ENCODE measurements at regions not wholly inside any gene's neighbourhood (a gene's known extent, or its start where the extent isn't known, plus 50 kb on each side); places are given as distances from the start of the nearest gene placed in this dataset.
A peak's percentile ranks its signal among the peaks of the same experiment; 100 is the strongest.

DNA sequence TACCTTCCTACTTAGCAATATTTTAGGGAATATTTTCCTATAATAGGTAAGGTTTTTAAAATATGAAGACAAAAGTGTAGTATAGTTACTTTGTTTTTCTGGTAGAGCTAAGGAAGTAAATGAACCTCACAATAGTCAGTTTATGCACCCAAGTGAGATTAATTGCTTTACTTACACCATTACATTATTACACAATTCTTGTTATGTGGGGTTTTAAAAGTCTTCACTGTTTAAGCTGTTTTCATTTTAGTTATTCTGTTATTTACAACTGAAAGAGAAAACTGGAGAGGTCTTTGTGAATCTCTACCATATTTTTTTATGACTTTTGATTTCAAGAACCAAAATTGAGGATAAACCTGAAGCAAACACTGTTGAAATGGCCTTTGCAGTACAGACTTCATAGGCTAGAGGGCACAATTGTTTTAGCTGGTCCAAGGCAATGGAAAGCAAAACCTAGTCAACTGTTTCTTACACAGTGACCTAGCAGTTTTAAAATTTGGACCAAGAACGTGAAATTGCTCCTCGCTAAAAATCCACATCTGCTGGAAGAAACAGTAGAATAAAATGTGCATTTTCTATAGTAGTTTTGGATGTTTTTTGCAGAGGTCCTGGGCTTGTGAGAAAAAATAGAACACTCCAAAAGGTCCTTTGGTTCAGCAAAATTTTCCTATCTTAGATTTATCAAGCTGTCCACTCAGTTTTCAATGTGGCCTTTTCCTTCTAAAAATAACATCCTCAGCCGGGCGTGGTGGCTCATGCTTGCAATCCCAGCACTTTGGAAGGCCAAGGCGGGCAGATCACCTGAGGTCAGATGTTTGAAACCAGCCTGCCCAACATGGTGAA is 66.4 kb upstream of the FER start:
- H3K4me3 ChIP-seq (ENCODE audit: low read depth, low read length): no peak overlapping the region
- TF ChIP-seq, protein P1, sequence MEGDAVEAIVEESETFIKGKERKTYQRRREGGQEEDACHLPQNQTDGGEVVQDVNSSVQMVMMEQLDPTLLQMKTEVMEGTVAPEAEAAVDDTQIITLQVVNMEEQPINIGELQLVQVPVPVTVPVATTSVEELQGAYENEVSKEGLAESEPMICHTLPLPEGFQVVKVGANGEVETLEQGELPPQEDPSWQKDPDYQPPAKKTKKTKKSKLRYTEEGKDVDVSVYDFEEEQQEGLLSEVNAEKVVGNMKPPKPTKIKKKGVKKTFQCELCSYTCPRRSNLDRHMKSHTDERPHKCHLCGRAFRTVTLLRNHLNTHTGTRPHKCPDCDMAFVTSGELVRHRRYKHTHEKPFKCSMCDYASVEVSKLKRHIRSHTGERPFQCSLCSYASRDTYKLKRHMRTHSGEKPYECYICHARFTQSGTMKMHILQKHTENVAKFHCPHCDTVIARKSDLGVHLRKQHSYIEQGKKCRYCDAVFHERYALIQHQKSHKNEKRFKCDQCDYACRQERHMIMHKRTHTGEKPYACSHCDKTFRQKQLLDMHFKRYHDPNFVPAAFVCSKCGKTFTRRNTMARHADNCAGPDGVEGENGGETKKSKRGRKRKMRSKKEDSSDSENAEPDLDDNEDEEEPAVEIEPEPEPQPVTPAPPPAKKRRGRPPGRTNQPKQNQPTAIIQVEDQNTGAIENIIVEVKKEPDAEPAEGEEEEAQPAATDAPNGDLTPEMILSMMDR (IDR thresholded peaks at IDR 0.05; ENCODE audit: control insufficient read depth, extremely low read depth, insufficient read depth): peak; percentile 92
- peak; percentile 44 for DNase-seq (ENCODE audit: low read depth)

DNA sequence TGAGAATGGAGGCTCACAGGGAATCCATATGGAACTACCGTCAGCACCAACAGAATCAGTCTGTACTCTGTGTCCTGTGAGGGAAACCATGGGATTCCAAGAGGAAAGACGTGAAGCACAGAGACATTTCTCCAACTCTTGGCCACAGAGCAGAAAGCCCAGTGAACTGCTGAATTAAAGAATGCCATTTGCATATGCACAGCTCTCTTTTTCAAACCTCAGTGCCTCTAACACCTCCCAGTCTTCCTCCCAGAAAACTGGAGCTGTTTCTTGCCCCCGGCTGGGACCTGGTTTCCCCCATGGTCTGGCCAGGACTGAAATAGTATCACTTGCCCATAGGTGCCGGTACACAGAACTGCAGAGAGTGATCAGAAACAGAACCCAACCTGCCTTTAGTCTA is 69.6 kb upstream of the FER start:
- TF ChIP-seq, protein P1 (IDR thresholded peaks at IDR 0.05; ENCODE audit: control insufficient read depth, extremely low read depth, insufficient read depth): no peak
- no peak overlapping the region for H3K4me3 ChIP-seq (ENCODE audit: low read depth, low read length)
- no peak for DNase-seq (ENCODE audit: low read depth)

DNA sequence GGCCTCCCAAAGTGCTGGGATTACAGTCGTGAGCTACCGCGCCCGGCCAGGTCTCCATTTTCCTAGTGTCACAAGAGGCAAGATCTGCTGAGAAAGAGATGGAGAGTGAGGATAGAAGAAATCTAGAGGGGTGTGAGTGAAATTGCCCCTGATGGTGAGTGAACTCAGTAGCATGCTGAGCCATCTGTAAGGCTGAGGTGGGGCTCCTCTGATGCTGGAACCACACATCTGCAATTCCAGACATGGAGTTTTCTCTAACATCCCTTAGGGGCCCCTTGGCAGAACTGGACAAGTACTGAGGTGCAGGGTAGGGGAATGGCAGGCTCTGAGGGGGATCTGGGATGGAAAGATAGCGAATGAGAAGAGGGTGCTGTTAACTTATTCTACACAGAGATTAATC is 72.0 kb upstream of the FER start:
- no peak for DNase-seq (ENCODE audit: low read depth)
- H3K4me3 ChIP-seq (ENCODE audit: low read depth, low read length): no peak overlapping the region
- TF ChIP-seq, protein P1 (IDR thresholded peaks at IDR 0.05; ENCODE audit: control insufficient read depth, extremely low read depth, insufficient read depth): no peak

GRCh38 chr5:108672639-108673038 is 75.1 kb upstream of the FER start:
- TF ChIP-seq, protein P1 (IDR thresholded peaks at IDR 0.05; ENCODE audit: control insufficient read depth, extremely low read depth, insufficient read depth): no peak
- no peak overlapping the region for H3K4me3 ChIP-seq (ENCODE audit: low read depth, low read length)
- no peak for DNase-seq (ENCODE audit: low read depth)

DNA sequence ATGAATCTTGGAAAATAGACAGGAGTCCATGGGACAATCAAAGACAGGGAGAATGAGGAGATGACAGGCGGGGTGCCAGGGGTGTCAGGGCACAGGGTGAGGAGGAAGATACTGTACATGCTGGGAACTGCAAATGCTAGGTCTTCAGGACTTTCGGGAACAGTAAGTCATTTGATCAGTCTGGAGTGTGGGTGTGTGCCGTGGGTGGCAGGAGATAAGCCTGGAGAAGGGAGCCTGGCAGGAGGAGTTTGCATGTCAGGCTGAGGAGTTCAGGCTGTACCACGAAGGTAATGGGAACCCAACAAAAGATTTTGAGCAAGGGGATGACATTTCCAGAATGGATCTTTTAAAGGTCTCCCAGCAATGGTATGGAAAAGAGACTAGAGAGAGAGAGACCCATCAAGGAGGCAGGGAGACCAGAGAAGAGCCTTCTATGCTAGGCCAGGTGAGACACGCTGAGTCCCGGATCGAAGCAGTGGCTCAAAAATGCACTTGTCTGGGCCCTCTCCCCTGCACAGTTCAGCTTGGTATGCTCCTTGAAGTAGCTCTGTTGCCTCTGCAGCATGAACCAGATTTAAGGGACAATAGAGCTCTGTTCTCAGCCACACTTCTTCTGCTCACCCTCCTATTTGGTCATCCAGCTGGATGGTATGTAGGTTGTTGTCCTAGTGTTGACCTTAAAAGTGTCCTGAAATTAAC is 77.0 kb upstream of the FER start:
- TF ChIP-seq, protein P1 (IDR thresholded peaks at IDR 0.05; ENCODE audit: control insufficient read depth, extremely low read depth, insufficient read depth): no peak
- no peak overlapping the region for H3K4me3 ChIP-seq (ENCODE audit: low read depth, low read length)
- no peak for DNase-seq (ENCODE audit: low read depth)

DNA sequence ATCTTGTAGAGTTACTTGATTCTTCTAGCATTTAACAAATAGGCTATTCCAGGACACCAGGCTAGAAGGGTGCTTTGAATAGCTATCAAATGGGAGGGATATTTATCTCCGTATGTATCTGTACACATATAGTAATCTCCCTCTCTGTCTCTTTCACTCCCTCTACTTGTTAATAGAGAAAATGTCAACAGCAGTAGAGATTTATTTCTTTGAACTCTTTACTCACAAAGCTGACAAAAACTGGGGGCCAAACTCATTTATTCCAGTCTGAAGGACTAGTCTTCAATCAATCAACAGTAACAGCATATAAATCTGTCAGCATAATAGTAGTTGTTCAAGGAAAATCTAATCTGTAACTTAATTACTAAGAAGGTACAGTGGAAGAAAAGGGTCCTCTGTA is 78.2 kb upstream of the FER start:
- H3K4me3 ChIP-seq (ENCODE audit: low read depth, low read length): no peak overlapping the region
- DNase-seq (ENCODE audit: low read depth): no peak
- TF ChIP-seq, protein P1 (IDR thresholded peaks at IDR 0.05; ENCODE audit: control insufficient read depth, extremely low read depth, insufficient read depth): no peak

Measured in LNCaP clone FGC (cell line).